ENCODE measurements at regions not wholly inside any gene's neighbourhood (a gene's known extent, or its start where the extent isn't known, plus 50 kb on each side); places are given as distances from the start of the nearest gene placed in this dataset.

DNA sequence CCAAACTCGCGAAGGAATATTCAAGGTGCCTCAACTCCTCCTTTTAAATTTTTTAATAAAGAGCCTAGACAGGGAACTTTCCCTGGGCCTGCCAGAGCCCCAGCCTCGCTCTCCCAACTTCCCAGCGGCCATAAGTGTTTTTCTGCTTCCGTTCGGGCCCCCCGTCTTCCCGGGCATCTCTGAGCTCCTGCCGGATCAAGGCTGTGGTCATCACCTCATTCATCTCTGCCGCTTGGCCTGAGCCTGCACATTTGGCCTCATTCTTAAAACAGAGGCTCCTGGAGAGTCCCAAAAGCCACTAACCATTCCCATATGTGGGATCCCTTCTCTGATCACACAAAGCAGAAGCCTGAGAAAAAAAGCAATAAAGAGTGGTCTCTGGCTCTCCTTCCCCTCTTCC lies 969.1 kb upstream of the DEFB115 start:
- TF ChIP-seq, protein P1, sequence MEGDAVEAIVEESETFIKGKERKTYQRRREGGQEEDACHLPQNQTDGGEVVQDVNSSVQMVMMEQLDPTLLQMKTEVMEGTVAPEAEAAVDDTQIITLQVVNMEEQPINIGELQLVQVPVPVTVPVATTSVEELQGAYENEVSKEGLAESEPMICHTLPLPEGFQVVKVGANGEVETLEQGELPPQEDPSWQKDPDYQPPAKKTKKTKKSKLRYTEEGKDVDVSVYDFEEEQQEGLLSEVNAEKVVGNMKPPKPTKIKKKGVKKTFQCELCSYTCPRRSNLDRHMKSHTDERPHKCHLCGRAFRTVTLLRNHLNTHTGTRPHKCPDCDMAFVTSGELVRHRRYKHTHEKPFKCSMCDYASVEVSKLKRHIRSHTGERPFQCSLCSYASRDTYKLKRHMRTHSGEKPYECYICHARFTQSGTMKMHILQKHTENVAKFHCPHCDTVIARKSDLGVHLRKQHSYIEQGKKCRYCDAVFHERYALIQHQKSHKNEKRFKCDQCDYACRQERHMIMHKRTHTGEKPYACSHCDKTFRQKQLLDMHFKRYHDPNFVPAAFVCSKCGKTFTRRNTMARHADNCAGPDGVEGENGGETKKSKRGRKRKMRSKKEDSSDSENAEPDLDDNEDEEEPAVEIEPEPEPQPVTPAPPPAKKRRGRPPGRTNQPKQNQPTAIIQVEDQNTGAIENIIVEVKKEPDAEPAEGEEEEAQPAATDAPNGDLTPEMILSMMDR (IDR thresholded peaks at IDR 0.05): no peak
- TF ChIP-seq POLR2A (IDR thresholded peaks at IDR 0.05): no peak

Data from lower leg skin (tissue), 3 donors.